WTC11 (cell line): ENCODE measurements at regions not wholly inside any gene's neighbourhood (a gene's known extent, or its start where the extent isn't known, plus 50 kb on each side); places are given as distances from the start of the nearest gene placed in this dataset.

Experiments used
- ATAC-seq: fragments of 200-7000 bp; cut with Tn5 transposase; 2 replicates; pipeline ENCODE4 v1.10.0; 2021; ENCODE audit warnings: mild to moderate bottlenecking, moderate library complexity
- CTCF ChIA-PET: fragments of 300-600 bp; sonication (Branson Sonifier 250); formaldehyde crosslinking; loops from one replicate; lab custom pipeline; 2021; ENCODE audit warnings: antibody characterized with exemption; lab: Charles Lee
- POLR2A ChIA-PET: fragments of 350-600 bp; sonication (Branson Sonifier 250); formaldehyde crosslinking; loops from one replicate; lab custom pipeline; 2021; ENCODE audit warnings: antibody characterized with exemption; lab: Charles Lee
- DNase-seq: peaks from one replicate; pipeline ENCODE4 v3.0.0; 2021; ENCODE audit warnings: low spot score
- H3K27ac Mint-ChIP-seq: 2 replicates; pipeline ENCODE4 v1.8.0; 2021; ENCODE audit warnings: mixed read lengths
- H3K27me3 Mint-ChIP-seq: 2 replicates; pipeline ENCODE4 v1.8.0; 2021; ENCODE audit warnings: low read depth, mild to moderate bottlenecking, moderate library complexity, mixed read lengths
- H3K36me3 Mint-ChIP-seq: 2 replicates; pipeline ENCODE4 v1.8.0; 2021; ENCODE audit warnings: mixed read lengths
- H3K4me1 Mint-ChIP-seq: 2 replicates; pipeline ENCODE4 v1.8.0; 2022; ENCODE audit warnings: mixed read lengths
- H3K4me3 Mint-ChIP-seq: 2 replicates; pipeline ENCODE4 v1.8.0; 2021; ENCODE audit warnings: mild to moderate bottlenecking, moderate library complexity, mixed read lengths
- H3K9me3 Mint-ChIP-seq: 2 replicates; pipeline ENCODE4 v1.8.0; 2021; ENCODE audit warnings: mixed read lengths
- AFF4 ChIP-seq: sonication (generic); formaldehyde crosslinking; IDR thresholded peaks from 2 replicates; pipeline ENCODE4 v1.8.1; 2023; ENCODE audit warnings: mild to moderate bottlenecking, missing genetic modification reagents, borderline replicate concordance
- CBFB ChIP-seq: sonication (generic); formaldehyde crosslinking; IDR thresholded peaks from 2 replicates; pipeline ENCODE4 v1.8.1; 2022; ENCODE audit warnings: mild to moderate bottlenecking, low read depth, missing genetic modification reagents
- EMX1 ChIP-seq: fragments of 250-450 bp; sonication (Bioruptor Pico); IDR thresholded peaks from 2 replicates; pipeline ENCODE4 v1.8.0; 2021; ENCODE audit warnings: mild to moderate bottlenecking
- FOXK1 ChIP-seq: sonication (generic); formaldehyde crosslinking; IDR thresholded peaks from 2 replicates; pipeline ENCODE4 v1.8.0; 2022; ENCODE audit warnings: mild to moderate bottlenecking, moderate library complexity, missing genetic modification reagents
- GTF2I ChIP-seq: fragments of 250-450 bp; sonication (Bioruptor Pico); conservative IDR thresholded peaks from 2 replicates; pipeline ENCODE4 v1.4.0; 2021; ENCODE audit warnings: mild to moderate bottlenecking
- NFE2L1 ChIP-seq: sonication (generic); formaldehyde crosslinking; IDR thresholded peaks from 2 replicates; pipeline ENCODE4 v1.8.1; 2023; ENCODE audit warnings: missing genetic modification reagents
- NFYB ChIP-seq: sonication (generic); formaldehyde crosslinking; conservative IDR thresholded peaks from 2 replicates; pipeline ENCODE4 v1.8.0; 2022; ENCODE audit warnings: low read depth, missing genetic modification reagents
- NR1H2 ChIP-seq: sonication (generic); formaldehyde crosslinking; IDR thresholded peaks from 2 replicates; pipeline ENCODE4 v1.9.0; 2021; ENCODE audit warnings: mild to moderate bottlenecking, moderate library complexity, missing genetic modification reagents
- RELA ChIP-seq: sonication (generic); formaldehyde crosslinking; IDR thresholded peaks from 2 replicates; pipeline ENCODE4 v1.8.1; 2022; ENCODE audit warnings: missing genetic modification reagents, mild to moderate bottlenecking, borderline replicate concordance
- SOX15 ChIP-seq: fragments of 250-450 bp; sonication (Bioruptor Pico); IDR thresholded peaks from 2 replicates; pipeline ENCODE4 v1.9.0; 2021; ENCODE audit warnings: mild to moderate bottlenecking
- TEAD1 ChIP-seq: sonication (generic); formaldehyde crosslinking; IDR thresholded peaks from 2 replicates; pipeline ENCODE4 v1.8.0; 2022; ENCODE audit warnings: mild to moderate bottlenecking, missing genetic modification reagents
- ZMAT4 ChIP-seq: fragments of 250-450 bp; sonication (Bioruptor Pico); IDR thresholded peaks from 2 replicates; pipeline ENCODE4 v1.9.0; 2021; ENCODE audit warnings: mild to moderate bottlenecking
- ZNF396 ChIP-seq: fragments of 250-450 bp; sonication (Bioruptor Pico); IDR thresholded peaks from 2 replicates; pipeline ENCODE4 v1.8.0; 2021; ENCODE audit warnings: mild to moderate bottlenecking, moderate library complexity, borderline replicate concordance
- ZNF671 ChIP-seq: fragments of 250-450 bp; sonication (Bioruptor Pico); IDR thresholded peaks from 2 replicates; pipeline ENCODE4 v1.8.0; 2021; ENCODE audit warnings: mild to moderate bottlenecking
- TF ChIP-seq, protein P1 (sequence below): fragments of 250-450 bp; sonication (Bioruptor Pico); IDR thresholded peaks from 2 replicates; pipeline ENCODE4 v1.9.0; 2021; ENCODE audit warnings: moderate library complexity, mild to moderate bottlenecking, inconsistent platforms, borderline replicate concordance

GRCh38 chr6:4192173-4192572, 56.8 kb upstream of the ECI2 start:
- Mint-ChIP-seq H3K4me1 (no peaks in the 10 kb centered on the region; the same call in 1 of the 2 replicates), H3K36me3 (peaks cover 21% of the 10 kb centered on the region), H3K27me3 (peaks cover 2% of the 10 kb centered on the region; the same call in 1 of the 2 replicates), H3K9me3 (peaks cover 39% of the 10 kb centered on the region)
- POLR2A ChIA-PET: no interaction called here
- TF ChIP-seq AFF4 (CRISPR knock-in tag): no peak
- TF ChIP-seq ZNF396 (CRISPR knock-in tag): no peak
- no peak for TF ChIP-seq CBFB
- no peak for TF ChIP-seq SOX15
- no peak for TF ChIP-seq RELA (CRISPR knock-in tag)
- TF ChIP-seq, protein P1, sequence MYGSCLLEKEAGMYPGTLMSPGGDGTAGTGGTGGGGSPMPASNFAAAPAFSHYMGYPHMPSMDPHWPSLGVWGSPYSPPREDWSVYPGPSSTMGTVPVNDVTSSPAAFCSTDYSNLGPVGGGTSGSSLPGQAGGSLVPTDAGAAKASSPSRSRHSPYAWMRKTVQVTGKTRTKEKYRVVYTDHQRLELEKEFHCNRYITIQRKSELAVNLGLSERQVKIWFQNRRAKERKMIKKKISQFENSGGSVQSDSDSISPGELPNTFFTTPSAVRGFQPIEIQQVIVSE (CRISPR knock-in tag): no peak
- no peak for TF ChIP-seq NFE2L1 (CRISPR knock-in tag)
- TF ChIP-seq, all 79 proteins: peak for 0
- CTCF ChIA-PET: no interaction called here
- no peak overlapping the region for H3K27ac Mint-ChIP-seq
- H3K4me3 Mint-ChIP-seq: no peak overlapping the region
- DNase-seq (no peak), ATAC-seq (no peak)

- ATAC-seq: no peak
- H3K4me1 Mint-ChIP-seq: no peaks in the 10 kb centered on the region; the same call in 1 of the 2 replicates
- H3K4me3 Mint-ChIP-seq: no peak overlapping the region
- H3K27ac Mint-ChIP-seq: no peak overlapping the region
- peaks cover 2% of the 10 kb centered on the region; the same call in 1 of the 2 replicates for H3K27me3 Mint-ChIP-seq
- CTCF ChIA-PET: no interaction called here
- POLR2A ChIA-PET: no interaction called here
- H3K36me3 Mint-ChIP-seq: peaks cover 21% of the 10 kb centered on the region
- no peak for TF ChIP-seq NR1H2 (CRISPR knock-in tag)
- no peak for TF ChIP-seq AFF4 (CRISPR knock-in tag)
- TF ChIP-seq ZMAT4 (CRISPR knock-in tag): no peak
- TF ChIP-seq NFYB: no peak
- TF ChIP-seq TEAD1 (CRISPR knock-in tag): no peak
- TF ChIP-seq GTF2I: no peak
- no peak for TF ChIP-seq FOXK1 (CRISPR knock-in tag)
- TF ChIP-seq ZNF671: no peak
- DNase-seq: no peak
- peaks cover 39% of the 10 kb centered on the region for H3K9me3 Mint-ChIP-seq
Measured at GRCh38 chr6:4191271-4191721, 55.9 kb upstream of the ECI2 start.

- Mint-ChIP-seq H3K9me3 (peaks cover 50% of the 10 kb centered on the region), H3K27me3 (peaks cover 6% of the 10 kb centered on the region), H3K4me3 (no peak overlapping the region), H3K36me3 (peaks cover 21% of the 10 kb centered on the region), H3K4me1 (no peaks in the 10 kb centered on the region; the same call in 1 of the 2 replicates), H3K27ac (no peak overlapping the region)
- ATAC-seq: no peak
- ChIA-PET CTCF (interaction anchor here (1.4 kb wide), 1 partner anchor 21 kb away, joined by 4 read pairs; no protein-coding TSS in a partner anchor), POLR2A (no interaction called here)
- no peak for DNase-seq
- TF ChIP-seq EMX1 (CRISPR knock-in tag) (no peak), ZMAT4 (CRISPR knock-in tag) (no peak)
Measured at GRCh38 chr6:4189249-4189648, 53.9 kb upstream of the ECI2 start.
